Ascending aorta (tissue), 2 donors: ENCODE measurements at regions not wholly inside any gene's neighbourhood (a gene's known extent, or its start where the extent isn't known, plus 50 kb on each side); places are given as distances from the start of the nearest gene placed in this dataset.

Experiments used
- DNase-seq, 2 donors: peaks; one replicate each; pipeline ENCODE4 v3.0.0-alpha.2; 2019; ENCODE audit warnings: low spot score in 2 of 2
- H3K27ac ChIP-seq, 2 donors: fragments of 200-600 bp; sonication (generic); one replicate each; pipeline ENCODE4 v1.5.1; 2016 to 2017; ENCODE audit warnings: mild to moderate bottlenecking in 1 of 2
- H3K27me3 ChIP-seq: fragments of 200-600 bp; sonication (generic); one replicate; pipeline ENCODE4 v1.5.1; 2017
- H3K36me3 ChIP-seq, 2 donors: fragments of 200-600 bp; sonication (generic); one replicate each; pipeline ENCODE4 v1.5.1; 2016
- H3K4me1 ChIP-seq, 2 donors: fragments of 200-600 bp; sonication (generic); one replicate each; pipeline ENCODE4 v1.5.1; 2016 to 2017; ENCODE audit warnings: mild to moderate bottlenecking in 1 of 2
- H3K4me3 ChIP-seq, 2 donors: fragments of 200-600 bp; sonication (generic); one replicate each; pipeline ENCODE4 v1.5.1; 2016 to 2017; ENCODE audit warnings: mild to moderate bottlenecking in 1 of 2
- H3K9me3 ChIP-seq, 2 donors: fragments of 200-600 bp; sonication (generic); one replicate each; pipeline ENCODE4 v1.5.1; 2016
- intact Hi-C: fragments of 100-400 bp; cut with DNase I; formaldehyde crosslinking; loops from one replicate; pipeline ENCODE4 v1.15.1; 2023
- TF ChIP-seq, protein P1 (sequence below), 3 experiments: fragments of 200-600 bp in 2 of 3; fragments of 450-650 bp in 1 of 3; sonication (generic) in 2 of 3; IDR thresholded peaks; one replicate each; pipeline ENCODE4 v1.5.1; 2016 to 2019; ENCODE audit warnings: antibody characterized with exemption in 3 of 3, mild to moderate bottlenecking in 1 of 3, moderate library complexity in 1 of 3

DNA sequence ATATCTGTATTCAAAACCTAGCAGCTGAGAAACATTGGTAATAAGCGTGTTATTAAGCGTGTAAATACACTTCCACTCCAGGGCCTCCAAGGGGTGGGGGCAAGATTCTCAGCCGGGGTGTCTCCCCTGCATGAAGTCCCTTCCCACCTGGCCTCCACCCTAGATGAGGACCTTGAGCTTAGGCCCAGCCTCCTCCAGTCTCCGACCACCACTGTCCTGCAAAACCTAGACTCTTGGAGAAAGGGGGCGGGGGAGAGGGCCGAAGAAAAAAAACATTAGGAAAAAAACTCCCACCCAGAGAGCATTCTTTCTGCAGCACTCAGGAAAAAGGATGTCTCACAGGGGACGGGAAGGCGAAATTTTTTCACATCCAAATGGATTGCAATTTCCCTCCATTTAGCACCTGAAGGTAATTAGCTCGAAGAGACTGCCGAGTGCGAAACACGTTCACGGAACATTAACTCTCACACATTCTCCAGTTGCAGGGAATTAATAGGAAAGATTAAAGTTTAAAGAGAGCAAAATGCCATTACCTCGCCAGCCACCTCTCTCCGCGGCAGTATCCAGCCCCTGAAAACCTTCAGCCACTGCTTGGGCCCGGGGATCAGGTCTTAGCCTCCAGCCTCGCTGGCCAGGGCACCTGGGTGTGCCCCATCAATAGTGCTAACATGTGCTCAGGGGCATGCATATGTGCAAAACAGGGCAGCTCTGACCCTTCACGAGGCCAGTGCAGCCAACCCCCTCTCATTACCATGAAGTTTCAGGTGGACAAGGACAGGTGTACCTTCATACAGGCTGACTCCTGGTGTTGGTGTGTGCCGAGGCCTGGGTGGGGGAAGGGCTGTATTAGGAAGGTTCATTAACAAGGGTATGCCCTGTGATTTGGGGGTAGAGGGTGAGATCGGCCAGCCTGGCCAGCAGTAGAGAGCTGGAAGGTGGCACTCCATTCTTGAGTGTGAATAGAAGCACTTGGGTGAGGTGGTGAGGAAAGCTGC is 77.2 kb downstream of the HIF1AN start:
- intact Hi-C loops = no loop called here
- Histone ChIP-seq H3K27me3 (no peaks in the 10 kb centered on the region), H3K36me3 (no peaks in the 10 kb centered on the region), H3K4me3 (no peak overlapping the region), H3K9me3 (no peaks in the 10 kb centered on the region), H3K4me1 (no peaks in the 10 kb centered on the region), H3K27ac (no peak overlapping the region)
- no peak for DNase-seq
- TF ChIP-seq, protein P1, sequence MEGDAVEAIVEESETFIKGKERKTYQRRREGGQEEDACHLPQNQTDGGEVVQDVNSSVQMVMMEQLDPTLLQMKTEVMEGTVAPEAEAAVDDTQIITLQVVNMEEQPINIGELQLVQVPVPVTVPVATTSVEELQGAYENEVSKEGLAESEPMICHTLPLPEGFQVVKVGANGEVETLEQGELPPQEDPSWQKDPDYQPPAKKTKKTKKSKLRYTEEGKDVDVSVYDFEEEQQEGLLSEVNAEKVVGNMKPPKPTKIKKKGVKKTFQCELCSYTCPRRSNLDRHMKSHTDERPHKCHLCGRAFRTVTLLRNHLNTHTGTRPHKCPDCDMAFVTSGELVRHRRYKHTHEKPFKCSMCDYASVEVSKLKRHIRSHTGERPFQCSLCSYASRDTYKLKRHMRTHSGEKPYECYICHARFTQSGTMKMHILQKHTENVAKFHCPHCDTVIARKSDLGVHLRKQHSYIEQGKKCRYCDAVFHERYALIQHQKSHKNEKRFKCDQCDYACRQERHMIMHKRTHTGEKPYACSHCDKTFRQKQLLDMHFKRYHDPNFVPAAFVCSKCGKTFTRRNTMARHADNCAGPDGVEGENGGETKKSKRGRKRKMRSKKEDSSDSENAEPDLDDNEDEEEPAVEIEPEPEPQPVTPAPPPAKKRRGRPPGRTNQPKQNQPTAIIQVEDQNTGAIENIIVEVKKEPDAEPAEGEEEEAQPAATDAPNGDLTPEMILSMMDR (IDR thresholded peaks at IDR 0.05) = no peak

DNA sequence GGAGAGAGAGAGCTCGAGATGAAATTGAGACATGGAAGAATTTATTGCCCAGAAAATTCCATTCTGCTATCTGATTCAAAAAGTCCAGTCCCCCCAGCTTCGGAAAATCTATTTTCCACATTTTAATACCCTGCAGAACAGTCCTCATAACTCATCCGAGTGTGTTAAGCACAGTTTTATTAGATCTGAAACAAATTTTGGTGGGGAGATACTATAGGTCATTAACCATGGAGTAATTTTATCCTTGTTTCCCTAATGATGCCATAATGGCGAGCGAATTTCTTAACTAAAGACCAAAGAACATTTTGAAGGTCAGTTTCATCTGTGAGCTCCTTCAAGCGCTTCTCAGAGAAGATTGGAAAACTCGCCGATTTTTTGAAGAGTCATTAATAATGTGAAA is 78.1 kb downstream of the HIF1AN start:
- Histone ChIP-seq H3K27ac (no peak overlapping the region), H3K9me3 (no peaks in the 10 kb centered on the region), H3K4me1 (no peaks in the 10 kb centered on the region), H3K36me3 (no peaks in the 10 kb centered on the region), H3K4me3 (no peak overlapping the region), H3K27me3 (no peaks in the 10 kb centered on the region)
- intact Hi-C loops = no loop called here
- no peak for DNase-seq
- TF ChIP-seq, protein P1 (IDR thresholded peaks at IDR 0.05) = no peak

DNA sequence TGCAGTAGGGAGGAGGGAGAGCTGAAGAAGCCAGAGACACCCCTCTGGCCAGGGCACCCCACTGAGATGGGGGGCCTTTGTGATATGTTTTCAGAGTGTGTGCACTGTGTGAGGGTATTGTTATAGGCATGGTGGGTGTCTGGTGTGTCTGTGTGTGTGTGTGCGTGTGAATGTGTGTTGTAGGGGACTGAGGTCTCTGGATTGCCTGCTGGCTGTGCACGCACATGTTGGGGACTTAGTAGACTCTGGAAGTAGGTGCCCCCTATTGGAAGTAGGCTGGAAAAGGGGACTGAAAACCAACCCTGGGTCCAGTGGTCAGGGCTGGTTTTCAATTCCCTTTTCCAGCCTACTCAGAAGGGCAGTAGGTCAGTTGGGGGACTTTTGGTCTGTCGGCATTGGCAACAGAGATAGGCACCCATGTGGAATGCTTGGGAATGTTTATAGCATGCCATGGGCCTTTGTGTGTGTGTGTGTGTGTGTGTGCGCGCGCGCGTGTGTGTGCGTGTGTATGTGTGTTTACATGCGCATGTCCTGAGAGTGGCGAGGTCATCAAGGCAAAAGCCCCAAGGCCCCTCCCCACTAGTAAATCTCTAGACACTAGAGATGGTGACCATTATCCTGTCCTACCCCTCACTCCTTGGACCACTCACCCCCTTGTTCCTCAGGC is 78.8 kb downstream of the HIF1AN start:
- Histone ChIP-seq H3K36me3 (no peaks in the 10 kb centered on the region), H3K9me3 (no peaks in the 10 kb centered on the region), H3K4me3 (no peak overlapping the region), H3K4me1 (no peaks in the 10 kb centered on the region), H3K27ac (no peak overlapping the region), H3K27me3 (no peaks in the 10 kb centered on the region)
- DNase-seq = no peak
- intact Hi-C loops = no loop called here
- TF ChIP-seq, protein P1 (IDR thresholded peaks at IDR 0.05) = no peak

DNA sequence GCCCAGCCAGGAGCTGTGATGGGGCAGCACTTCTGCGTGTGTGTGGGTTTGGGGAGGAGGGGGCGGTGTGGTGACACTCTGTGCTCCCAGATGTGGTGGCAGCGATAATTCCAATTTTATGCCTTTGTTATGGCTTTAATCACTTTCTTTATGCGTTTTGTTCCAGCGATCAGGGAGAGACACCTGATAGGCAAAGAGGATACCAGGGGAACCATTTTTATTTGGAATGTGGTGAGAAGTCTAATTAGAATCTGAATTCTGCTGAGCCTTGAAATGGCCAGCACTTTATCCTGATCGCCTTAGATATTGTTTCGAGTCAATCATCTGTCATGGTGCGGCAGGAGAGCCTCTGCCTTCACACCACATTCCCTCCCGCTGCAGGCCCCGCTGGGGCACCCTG is 79.5 kb downstream of the HIF1AN start:
- TF ChIP-seq, protein P1 (IDR thresholded peaks at IDR 0.05) = no peak
- intact Hi-C loops = no loop called here
- H3K4me1 ChIP-seq = no peaks in the 10 kb centered on the region
- H3K4me3 ChIP-seq = no peak overlapping the region
- DNase-seq = no peak
- no peaks in the 10 kb centered on the region for H3K9me3 ChIP-seq
- H3K36me3 ChIP-seq = no peaks in the 10 kb centered on the region
- no peak overlapping the region for H3K27ac ChIP-seq
- no peaks in the 10 kb centered on the region for H3K27me3 ChIP-seq

DNA sequence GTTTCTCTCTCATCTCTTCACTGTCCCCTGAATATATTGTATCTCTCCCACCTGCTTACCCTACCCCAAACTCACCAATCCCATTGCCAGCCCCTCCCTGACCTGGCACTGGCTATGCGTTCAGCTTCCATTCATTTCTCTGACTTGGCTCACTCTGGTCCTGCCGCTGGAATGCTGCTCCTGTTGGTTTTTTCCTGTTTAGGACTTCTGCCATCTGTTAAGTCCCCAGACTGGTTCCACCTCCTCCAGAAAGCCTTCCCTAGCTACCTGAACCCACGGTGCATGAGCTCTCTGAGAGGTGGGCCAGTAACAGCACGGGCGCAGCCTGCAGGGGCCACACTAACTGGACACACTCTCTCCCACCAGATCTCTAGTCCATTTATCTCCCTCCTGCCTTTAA is 80.2 kb downstream of the HIF1AN start:
- no peaks in the 10 kb centered on the region for H3K36me3 ChIP-seq
- no peaks in the 10 kb centered on the region for H3K4me1 ChIP-seq
- H3K9me3 ChIP-seq = no peaks in the 10 kb centered on the region
- no peaks in the 10 kb centered on the region for H3K27me3 ChIP-seq
- TF ChIP-seq, protein P1 (IDR thresholded peaks at IDR 0.05) = no peak
- no peak overlapping the region for H3K27ac ChIP-seq
- no peak overlapping the region for H3K4me3 ChIP-seq
- intact Hi-C loops = no loop called here
- no peak for DNase-seq
